GM10266 (cell line): ENCODE measurements at regions not wholly inside any gene's neighbourhood (a gene's known extent, or its start where the extent isn't known, plus 50 kb on each side); places are given as distances from the start of the nearest gene placed in this dataset.

Experiments
- DNase-seq: peaks from one replicate; pipeline ENCODE4 v3.0.0; 2012; ENCODE audit errors: extremely low spot score
- TF ChIP-seq, protein P1 (sequence below): IDR thresholded peaks from 2 replicates; pipeline ENCODE4 v1.5.1; 2012; ENCODE audit warnings: mild to moderate bottlenecking, low read depth; ENCODE audit not compliant: control insufficient read depth, insufficient read depth; ENCODE audit errors: missing control alignments

DNA sequence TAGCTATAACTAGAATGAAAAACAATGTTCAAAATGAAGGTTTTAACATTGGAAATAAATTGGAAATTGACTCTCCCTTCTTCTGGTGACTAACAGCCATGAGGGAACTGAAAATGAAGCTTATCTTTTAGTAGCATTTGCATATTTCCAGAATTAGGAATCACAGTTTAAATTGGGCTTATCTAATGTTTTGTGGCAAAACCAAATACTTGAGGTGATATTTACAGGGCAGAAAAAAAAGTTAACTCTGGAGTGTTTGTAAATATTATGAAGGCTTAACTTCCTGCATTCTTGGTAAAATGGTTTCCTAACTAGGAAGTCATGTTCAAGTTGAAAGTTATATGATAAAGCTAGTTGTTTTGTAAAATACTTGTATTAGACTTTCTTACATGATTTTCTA is 96.4 kb upstream of the SOX9 start:
- TF ChIP-seq, protein P1, sequence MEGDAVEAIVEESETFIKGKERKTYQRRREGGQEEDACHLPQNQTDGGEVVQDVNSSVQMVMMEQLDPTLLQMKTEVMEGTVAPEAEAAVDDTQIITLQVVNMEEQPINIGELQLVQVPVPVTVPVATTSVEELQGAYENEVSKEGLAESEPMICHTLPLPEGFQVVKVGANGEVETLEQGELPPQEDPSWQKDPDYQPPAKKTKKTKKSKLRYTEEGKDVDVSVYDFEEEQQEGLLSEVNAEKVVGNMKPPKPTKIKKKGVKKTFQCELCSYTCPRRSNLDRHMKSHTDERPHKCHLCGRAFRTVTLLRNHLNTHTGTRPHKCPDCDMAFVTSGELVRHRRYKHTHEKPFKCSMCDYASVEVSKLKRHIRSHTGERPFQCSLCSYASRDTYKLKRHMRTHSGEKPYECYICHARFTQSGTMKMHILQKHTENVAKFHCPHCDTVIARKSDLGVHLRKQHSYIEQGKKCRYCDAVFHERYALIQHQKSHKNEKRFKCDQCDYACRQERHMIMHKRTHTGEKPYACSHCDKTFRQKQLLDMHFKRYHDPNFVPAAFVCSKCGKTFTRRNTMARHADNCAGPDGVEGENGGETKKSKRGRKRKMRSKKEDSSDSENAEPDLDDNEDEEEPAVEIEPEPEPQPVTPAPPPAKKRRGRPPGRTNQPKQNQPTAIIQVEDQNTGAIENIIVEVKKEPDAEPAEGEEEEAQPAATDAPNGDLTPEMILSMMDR = no peak
- no peak for DNase-seq

DNA sequence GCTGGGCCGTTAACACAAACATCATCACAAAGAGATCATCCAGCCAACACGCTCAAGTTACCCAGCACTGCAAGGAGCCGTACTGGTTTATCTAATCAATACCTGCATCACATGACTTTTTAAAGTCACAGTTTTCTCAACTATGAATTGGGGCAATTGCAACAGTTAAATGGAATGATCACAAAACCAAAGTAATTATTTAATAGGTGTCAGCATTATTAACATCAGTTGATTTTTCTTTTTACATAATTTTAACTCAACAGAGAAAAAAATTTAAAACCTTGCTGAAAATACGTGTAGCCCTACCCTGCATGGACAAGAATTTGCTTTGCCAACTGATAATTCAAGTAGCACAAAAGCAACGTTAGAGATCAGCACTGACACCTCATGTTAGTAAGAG is 95.7 kb upstream of the SOX9 start:
- TF ChIP-seq, protein P1 = peak; percentile 6

GRCh38 chr17:72030067-72030899 is 90.5 kb upstream of the SOX9 start:
- TF ChIP-seq, protein P1 = peak; percentile 19
- DNase-seq = peak; percentile 51

More for the DNA sequence above, 95.7 kb upstream of the SOX9 start:
- DNase-seq = no peak

DNA sequence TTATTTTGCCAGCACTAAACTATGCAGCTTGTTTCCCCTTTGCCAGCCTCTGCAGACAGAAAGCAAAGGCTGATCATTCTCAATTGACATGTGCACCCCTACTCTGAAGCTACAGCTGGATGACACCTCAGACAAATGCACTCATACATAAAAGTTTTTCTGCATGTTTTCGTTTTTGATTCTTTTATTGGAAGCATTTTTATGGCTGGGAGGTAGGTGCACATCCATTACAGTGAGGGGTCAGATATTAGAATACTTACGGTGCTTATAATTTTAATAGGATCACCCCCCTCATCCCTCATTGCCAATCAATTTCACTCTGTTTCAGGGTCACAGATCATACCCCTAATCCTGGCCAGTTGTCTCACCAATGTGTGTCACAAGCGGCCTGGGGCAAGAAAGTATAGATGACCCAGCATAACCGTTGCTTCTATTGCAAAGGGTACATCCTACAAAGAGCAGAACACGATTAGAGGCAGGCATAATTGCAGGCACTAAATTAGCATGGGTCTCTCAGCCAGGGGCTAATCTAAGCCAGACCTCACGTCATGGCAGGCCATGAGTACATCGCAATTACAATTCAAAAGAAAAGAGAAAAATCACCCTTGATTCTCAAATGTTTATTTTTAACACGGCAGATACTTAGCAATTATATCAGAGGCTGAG is 89.5 kb upstream of the SOX9 start:
- DNase-seq = no peak
- TF ChIP-seq, protein P1 = no peak

DNA sequence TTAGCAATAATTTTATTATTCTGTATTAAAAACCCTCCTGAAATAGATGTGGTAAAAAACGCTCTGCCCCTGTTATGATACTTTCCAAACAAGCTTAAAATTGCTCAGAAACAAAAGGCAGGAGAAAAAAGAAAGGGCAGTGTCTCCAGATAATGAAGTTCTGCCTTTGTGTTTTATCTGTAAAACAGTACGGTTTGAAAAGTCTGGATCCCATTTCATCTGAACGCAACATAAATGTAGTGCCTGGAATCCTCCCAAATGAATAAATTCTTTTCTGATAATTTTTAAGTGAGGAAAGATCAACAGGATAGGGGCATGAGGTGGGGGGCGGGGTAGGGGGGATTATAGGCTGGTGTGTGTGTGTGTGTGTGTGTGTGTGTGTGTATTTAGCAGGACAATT is 87.5 kb upstream of the SOX9 start:
- TF ChIP-seq, protein P1 = no peak
- DNase-seq = no peak

- DNase-seq = peak; percentile 29
- TF ChIP-seq, protein P1 = no peak
Observed at GRCh38 chr17:72034000-72034399, 86.8 kb upstream of the SOX9 start.

GRCh38 chr17:72038427-72038826 is 82.4 kb upstream of the SOX9 start:
- TF ChIP-seq, protein P1 = no peak
- no peak for DNase-seq
